Stimulated activated CD8-positive, alpha-beta memory T cell treated with anti-CD3 and anti-CD28 coated beads, Interleukin-12 subunit alpha, Interleukin-12 subunit beta, amount 100 ng/mL, for 24 hours (primary cell): ENCODE measurements at regions not wholly inside any gene's neighbourhood (a gene's known extent, or its start where the extent isn't known, plus 50 kb on each side); places are given as distances from the start of the nearest gene placed in this dataset.

ENCODE experiments used
- DNase-seq: peaks from one replicate; pipeline ENCODE4 v3.0.0-alpha.2; 2020; ENCODE audit errors: extremely low read depth

DNA sequence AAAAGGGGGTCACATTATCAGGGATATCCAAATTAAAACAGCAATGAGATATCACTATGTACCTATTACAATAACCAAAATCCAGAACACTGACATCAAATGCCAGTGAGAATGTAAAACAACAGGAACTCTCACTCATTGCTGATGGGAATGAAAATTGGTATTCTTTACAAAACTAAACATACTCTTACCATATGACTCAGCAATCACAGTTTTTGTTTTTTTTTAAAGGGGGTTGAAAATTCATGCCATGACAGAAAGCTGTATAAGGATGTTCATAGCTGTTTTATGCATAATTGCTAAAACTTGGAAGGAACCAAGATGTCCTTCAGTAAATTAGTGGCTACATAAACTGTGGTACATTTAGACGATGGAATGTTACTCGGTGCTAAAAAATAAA lies 71.6 kb upstream of the SLITRK1 start:
- DNase-seq: no peak

DNA sequence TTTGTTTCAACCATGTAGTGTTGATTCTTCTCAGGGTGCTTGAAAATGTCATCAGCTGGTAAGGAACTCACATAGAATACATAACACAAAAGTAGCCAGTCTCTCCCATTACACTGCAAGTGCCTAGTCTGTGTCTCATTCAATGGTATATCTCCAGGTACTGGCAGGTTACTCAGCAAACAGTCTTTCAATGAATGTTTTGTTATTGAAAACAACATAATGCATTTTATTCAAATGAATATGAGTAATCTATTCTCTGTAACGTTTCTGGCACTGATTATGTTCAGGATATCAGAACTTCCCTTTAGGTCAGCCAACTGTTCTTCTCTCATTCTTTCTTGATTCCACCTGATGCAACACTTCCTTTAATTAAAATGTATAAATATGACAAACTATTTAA lies 68.0 kb upstream of the SLITRK1 start:
- no peak for DNase-seq

DNA sequence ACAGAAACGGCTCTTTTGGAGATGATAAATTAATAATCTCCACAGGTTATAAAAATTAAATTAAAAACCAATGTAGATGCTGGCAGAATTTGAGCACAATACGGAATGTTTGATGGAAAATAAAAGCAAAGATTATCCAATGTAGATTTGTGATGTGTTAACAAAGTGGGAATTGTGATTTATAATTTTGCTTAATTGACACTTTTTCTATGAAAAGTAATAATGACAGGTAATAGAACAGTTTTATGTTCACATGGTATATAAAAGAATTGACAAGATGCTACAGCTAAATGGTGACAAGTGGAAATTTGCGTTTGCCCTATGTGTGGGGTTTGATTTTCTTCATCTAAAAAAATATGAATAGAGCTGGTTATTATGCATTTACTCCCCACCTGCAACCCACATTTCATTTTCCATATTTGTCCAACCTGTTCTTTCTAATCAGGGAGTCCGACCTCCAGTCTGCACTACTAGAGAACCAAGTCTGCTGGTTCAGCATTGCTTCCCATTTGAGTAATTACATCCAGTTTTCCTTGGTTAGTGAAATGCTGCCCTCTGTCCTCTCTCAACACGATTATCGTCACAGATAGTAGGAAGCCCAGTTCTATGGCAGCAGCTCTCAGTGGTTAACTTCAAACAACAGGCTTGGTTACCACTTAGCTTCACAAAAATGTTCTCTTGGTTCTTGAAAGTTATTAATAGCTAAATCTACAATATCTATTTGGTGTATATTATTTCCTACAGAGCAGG lies 61.4 kb upstream of the SLITRK1 start:
- no peak for DNase-seq

DNA sequence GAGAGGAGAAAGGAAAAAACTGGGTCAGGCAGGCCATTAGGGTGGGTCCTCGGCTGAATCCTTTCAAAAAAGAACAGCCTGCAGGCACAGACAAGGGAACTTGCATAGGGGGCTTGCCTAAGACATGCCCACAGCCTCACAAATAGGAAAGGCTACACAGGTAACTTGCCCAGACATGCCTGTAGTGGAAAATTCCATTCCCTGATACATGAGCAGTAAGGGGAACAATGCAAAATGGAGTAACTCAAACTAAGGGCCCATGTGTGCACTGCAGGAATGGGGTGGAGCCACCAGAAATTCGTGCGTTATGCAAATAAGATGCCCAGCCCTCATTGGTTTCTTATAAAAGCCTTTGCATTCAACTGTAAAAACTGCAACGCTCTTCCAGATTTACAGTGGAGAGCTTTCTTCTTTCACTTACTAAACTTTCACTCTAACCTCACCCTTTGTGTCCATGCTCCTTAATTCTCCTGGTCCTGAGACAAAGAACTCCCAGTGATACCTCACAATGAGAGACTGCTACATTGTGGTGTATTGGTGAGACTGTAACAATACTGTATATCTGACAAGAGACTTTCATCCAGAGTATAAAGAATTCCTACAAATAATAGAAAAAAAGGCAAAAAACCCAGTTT lies 59.5 kb upstream of the SLITRK1 start:
- DNase-seq: no peak

DNA sequence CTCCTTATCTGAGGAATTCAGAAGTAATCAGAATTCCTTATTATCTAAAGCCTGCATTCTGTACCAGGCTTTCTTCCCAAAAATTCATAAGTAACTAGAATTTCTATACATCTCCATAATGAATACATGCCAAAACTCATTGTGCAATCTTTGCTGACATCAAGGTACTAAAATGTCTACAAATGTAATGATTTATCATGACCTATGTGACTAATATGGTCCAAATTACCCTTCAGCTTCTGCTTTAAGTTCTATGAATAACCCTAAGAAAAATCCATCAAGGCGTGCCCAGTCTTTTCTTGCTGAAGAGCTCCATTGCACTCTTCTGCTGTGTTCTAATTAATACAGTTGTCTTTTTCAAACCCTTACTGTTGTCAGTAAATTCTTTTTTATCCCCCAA lies 58.5 kb upstream of the SLITRK1 start:
- DNase-seq: no peak

DNA sequence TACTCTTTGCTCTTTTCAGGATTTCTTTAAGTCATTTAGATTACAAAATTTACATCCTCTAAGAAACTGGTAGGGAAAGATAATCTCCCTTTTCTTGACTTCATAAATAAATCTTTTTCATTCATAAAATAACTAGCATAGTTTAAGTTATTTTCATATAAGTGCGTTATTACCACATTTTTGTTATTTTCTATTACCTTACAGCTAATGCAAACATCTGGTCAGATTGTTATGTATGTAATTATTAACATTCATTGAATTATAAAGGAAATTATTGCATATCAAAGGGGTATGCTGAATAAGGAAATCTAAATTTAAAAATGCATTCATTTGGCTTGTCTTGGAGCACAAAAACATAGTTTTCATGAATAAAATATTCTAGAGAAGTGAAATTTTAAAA lies 55.3 kb upstream of the SLITRK1 start:
- DNase-seq: no peak

DNA sequence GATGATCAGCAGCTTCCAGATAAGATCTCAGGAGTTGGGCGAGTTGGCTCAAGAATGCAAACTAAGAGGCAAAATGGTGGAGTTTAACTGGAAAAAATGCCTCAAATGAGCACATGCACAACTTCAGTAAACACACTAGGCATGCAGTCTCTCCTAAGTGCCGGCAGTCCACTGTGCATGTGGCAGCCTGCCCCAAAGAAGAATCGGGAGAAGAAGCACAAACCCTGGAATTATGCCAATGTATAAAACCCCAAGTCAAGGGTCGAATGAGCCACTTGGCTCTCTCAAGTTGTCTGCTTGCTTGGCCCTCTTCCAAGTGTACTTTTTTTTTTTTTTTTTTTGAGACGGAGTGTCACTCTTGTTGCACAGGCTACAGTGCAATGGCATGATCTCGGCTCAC lies 53.3 kb upstream of the SLITRK1 start:
- DNase-seq: no peak
